Gastroesophageal sphincter (tissue), 4 donors: ENCODE measurements at regions not wholly inside any gene's neighbourhood (a gene's known extent, or its start where the extent isn't known, plus 50 kb on each side); places are given as distances from the start of the nearest gene placed in this dataset.
A peak's percentile ranks its signal among the peaks of the same experiment; 100 is the strongest.
"Not testable (repeated sequence)": the region's sequence is repeated elsewhere in the genome, so short reads cannot be mapped to it uniquely, and the experiment has no call there.

ENCODE experiments used
- ATAC-seq: fragments of 150-250 bp; one replicate; pipeline ENCODE4 v1.9.1; 2016; ENCODE audit warnings: mild to moderate bottlenecking, moderate library complexity
- H3K27ac ChIP-seq, 4 donors: fragments of 200-600 bp; sonication (generic) in 3 of 4; 1 replicate in 3 of 4; 2 replicates in 1 of 4; pipeline ENCODE4 v1.5.1; 2016 to 2019
- H3K27me3 ChIP-seq: fragments of 200-600 bp; sonication (generic); one replicate; pipeline ENCODE4 v1.5.1; 2019
- H3K36me3 ChIP-seq, 2 donors: fragments of 200-600 bp; sonication (generic); one replicate each; pipeline ENCODE4 v1.5.1; 2019; ENCODE audit warnings: control low read depth in 1 of 2
- H3K4me1 ChIP-seq, 3 donors: fragments of 200-600 bp; sonication (generic); 1 replicate in 2 of 3; 2 replicates in 1 of 3; pipeline ENCODE4 v1.5.1; 2016 to 2019; ENCODE audit warnings: control low read depth in 2 of 3
- H3K4me3 ChIP-seq, 2 donors: fragments of 200-600 bp; sonication (generic); one replicate each; pipeline ENCODE4 v1.5.1; 2019; ENCODE audit warnings: mild to moderate bottlenecking in 1 of 2, moderate library complexity in 1 of 2
- H3K9me3 ChIP-seq, 3 donors: fragments of 200-600 bp; sonication (generic); one replicate each; pipeline ENCODE4 v1.5.1; 2017 to 2019; ENCODE audit warnings: control low read depth in 2 of 3
- CTCF ChIP-seq, 4 experiments: fragments of 200-600 bp in 2 of 4; fragments of 450-650 bp in 2 of 4; sonication (generic) in 1 of 4; IDR thresholded peaks; one replicate each; pipeline ENCODE4 v1.5.1; 2017 to 2019; ENCODE audit warnings: antibody characterized with exemption in 4 of 4, mild to moderate bottlenecking in 2 of 4, moderate library complexity in 2 of 4
- EP300 ChIP-seq: sonication (generic); formaldehyde crosslinking; IDR thresholded peaks from one replicate; pipeline ENCODE4 v1.6.1; 2017; ENCODE audit warnings: antibody characterized with exemption, mild to moderate bottlenecking
- POLR2A ChIP-seq, 2 donors: fragments of 450-650 bp; IDR thresholded peaks; one replicate each; pipeline ENCODE4 v1.6.1; 2017; ENCODE audit warnings: antibody characterized with exemption in 2 of 2, mild to moderate bottlenecking in 2 of 2, moderate library complexity in 1 of 2
- POLR2AphosphoS5 ChIP-seq: sonication (generic); formaldehyde crosslinking; IDR thresholded peaks from one replicate; pipeline ENCODE4 v1.6.1; 2017; ENCODE audit warnings: antibody characterized with exemption
- WGBS, 2 donors: methylation state at CpG; one replicate each; pipeline ENCODE4 v1.1.5; 2018; ENCODE audit warnings: low coverage in 1 of 2; 5-methylcytosine and 5-hydroxymethylcytosine counted together

DNA sequence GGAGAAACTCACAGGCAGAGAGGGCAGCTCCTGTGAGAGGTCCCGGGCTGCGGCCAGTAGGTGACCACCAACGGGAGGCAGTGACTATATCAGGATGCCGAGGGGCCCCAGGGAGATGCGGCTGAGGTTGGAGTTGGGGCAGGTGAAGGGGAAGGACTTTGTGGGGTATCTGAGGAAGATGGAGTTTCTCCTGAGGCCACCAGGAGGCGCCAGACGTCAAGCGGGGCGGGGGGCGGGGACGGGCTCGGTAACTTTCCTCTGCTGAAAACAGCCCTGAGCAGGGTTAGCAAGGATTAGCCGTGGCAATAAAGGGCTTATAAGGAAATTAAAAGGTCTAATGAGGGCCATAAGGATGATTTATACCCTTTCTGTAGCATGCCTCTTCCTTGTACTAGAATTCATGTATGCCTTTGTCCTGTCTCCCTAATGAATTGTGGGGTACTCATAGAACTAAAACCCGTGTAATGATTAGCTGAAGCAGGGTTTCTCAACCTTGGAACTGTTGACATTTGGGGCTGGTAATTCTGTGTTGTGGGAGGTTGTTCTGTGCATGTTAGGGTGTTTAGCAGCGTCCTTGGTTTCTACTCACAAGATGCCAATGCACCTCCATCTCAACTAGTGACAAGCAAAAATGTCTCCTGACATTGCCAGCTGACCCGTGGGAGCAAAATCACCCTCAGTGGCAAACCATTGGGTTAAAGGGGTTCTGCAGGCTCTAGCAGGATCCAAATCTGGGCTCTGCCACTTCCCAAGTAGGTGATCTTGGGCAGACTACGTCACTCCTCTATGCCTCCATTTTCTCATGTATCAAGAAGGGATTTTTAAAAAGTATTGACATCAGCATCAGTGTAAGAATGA lies 74.8 kb upstream of the GRIN2A start:
- WGBS, 2 donors = 12 to 13% methylated on average over 9 to 11 of the region's 17 CpGs
- no peak for ATAC-seq
- TF ChIP-seq CTCF (IDR thresholded peaks at IDR 0.05) = peak in 3 of 4 experiments; percentile 49 to 78 (median 68)
- TF ChIP-seq POLR2AphosphoS5 = no peak

DNA sequence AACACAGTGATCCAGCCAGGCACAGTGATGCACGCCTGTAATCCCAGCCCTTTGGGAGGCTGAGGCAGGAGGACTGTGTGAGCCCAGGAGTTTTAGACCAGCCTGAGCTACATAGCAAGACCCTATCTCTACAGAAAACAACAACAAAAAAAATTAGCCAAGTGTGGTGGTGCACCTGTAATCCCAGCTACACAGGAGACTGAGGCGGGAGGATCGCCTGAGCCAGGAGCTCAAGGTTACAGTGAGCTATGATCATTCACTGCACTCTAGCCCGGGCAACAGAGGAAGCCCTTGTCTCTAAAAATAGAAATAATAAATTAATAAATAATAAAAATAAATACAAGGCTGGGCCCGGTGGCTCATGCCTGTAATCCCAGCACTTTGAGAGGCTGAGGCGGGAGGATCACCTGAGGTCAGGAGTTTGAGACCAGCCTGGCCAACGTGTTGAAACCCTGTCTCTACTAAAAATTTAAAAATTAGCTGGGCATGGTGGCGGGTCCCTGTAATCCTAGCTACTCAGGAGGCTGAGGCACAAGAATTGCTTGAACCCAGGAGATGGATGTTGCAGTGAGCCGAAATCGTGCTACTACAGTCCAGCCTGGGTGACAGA lies 75.5 kb upstream of the GRIN2A start:
- H3K4me1 ChIP-seq, H3K36me3 ChIP-seq, H3K4me3 ChIP-seq, H3K27ac ChIP-seq, H3K9me3 ChIP-seq, ATAC-seq: not testable (repeated sequence)
- peaks cover 56% of the 10 kb centered on the region for H3K27me3 ChIP-seq
- 77 to 85% methylated on average over 10 of the region's 10 CpGs for WGBS, 2 donors

More for the DNA sequence above, 74.8 kb upstream of the GRIN2A start:
- peaks cover 63% of the 10 kb centered on the region for H3K27me3 ChIP-seq
- no peaks in the 10 kb centered on the region for H3K9me3 ChIP-seq
- H3K4me1 ChIP-seq = no peaks in the 10 kb centered on the region
- H3K36me3 ChIP-seq = no peaks in the 10 kb centered on the region
- H3K4me3 ChIP-seq = no peak overlapping the region
- H3K27ac ChIP-seq = no peak overlapping the region

DNA sequence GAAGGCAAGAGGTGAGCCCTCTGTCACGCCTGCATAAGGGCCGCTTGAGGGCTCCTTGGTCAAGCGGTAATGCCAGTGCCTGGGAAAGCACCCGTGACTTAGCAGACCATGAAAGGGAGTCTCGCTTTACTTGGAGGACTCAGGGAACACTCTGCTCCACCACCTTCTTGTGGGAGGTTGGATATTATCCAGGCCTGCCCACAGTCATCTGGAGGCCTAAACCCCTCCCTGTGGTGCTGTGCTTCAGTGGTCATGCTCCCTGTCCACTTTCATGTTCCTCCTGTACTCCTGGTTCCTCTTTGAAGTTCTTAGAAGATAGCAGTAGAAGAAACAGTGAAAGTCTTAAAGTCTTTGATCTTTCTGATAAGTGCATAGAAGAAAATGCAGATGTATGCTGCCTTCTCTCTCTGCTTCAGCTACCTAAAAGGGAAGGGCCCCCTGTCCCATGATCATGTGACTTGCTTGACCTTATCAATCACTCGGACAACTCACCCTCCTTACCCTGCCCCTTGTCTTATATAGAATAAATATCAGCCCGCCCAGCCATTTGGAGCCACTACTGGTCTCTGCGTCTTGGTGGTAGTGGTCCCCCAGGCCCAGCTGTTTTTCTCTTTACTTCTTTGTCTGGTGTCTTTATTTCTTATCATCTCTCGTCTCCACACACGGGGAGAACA lies 76.8 kb upstream of the GRIN2A start:
- 64 to 76% methylated on average over 6 to 10 of the region's 10 CpGs for WGBS, 2 donors
- not testable (repeated sequence) for H3K36me3 ChIP-seq, ATAC-seq, H3K4me3 ChIP-seq, H3K27ac ChIP-seq, H3K4me1 ChIP-seq, H3K9me3 ChIP-seq
- peaks cover 44% of the 10 kb centered on the region for H3K27me3 ChIP-seq

DNA sequence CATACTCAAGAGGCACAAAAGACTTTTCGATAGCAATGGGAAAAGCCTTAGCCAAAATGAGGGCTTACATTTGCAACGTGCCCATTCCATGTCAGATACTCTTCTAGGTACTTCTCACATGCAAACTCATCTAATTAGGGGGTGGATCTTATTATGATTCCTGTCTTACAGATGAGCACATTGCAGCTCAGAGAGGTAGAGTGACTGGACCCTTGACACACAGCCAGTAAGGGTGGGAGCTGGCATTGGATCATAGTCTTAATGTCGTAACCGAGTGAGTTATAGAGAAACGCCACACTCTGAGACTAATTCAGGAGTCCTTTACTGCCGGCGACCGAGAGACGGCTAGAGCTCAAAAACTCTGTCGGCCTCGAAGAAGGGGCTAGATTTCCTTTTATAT lies 78.8 kb upstream of the GRIN2A start:
- 13 to 65% methylated on average over 2 to 11 of the region's 11 CpGs for WGBS, 2 donors
- no peaks in the 10 kb centered on the region for H3K4me1 ChIP-seq
- H3K4me3 ChIP-seq = no peak overlapping the region
- H3K9me3 ChIP-seq = no peaks in the 10 kb centered on the region
- TF ChIP-seq EP300 (no peak), POLR2AphosphoS5 (no peak), POLR2A (IDR thresholded peaks at IDR 0.05) (no peak), CTCF (IDR thresholded peaks at IDR 0.05) (no peak)
- H3K27ac ChIP-seq = no peak overlapping the region
- no peaks in the 10 kb centered on the region for H3K36me3 ChIP-seq
- ATAC-seq = no peak
- H3K27me3 ChIP-seq = peaks cover 36% of the 10 kb centered on the region

DNA sequence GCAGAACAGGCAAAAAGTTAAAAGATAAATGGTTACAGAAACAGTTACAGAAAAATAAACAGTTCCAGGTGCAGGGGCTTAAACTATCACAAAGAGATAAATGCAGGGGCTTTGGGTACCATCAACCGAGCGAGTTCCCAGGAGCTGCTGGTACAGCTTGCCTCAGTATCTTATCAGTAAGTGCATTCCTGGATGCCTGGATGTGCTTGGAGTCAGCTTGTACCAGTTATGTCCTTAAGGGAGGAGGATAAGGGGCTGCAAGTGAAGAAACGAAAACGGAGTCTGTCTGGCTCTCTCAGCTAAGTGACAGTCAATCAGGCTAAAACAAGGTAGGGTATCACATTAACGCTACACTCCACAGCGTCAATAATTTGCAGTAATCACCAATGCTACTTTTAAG lies 79.3 kb upstream of the GRIN2A start:
- 20 to 23% methylated on average over 6 of the region's 6 CpGs for WGBS, 2 donors
- not testable (repeated sequence) for ATAC-seq

GRCh38 chr16:10262377-10263132 lies 80.3 kb upstream of the GRIN2A start:
- no peak overlapping the region for H3K4me3 ChIP-seq
- no peaks in the 10 kb centered on the region for H3K36me3 ChIP-seq
- no peaks in the 10 kb centered on the region for H3K4me1 ChIP-seq
- H3K27ac ChIP-seq = no peak overlapping the region
- no peak for ATAC-seq
- H3K27me3 ChIP-seq = peaks cover 34% of the 10 kb centered on the region
- no peak for TF ChIP-seq POLR2AphosphoS5
- TF ChIP-seq EP300 = no peak
- no peak for TF ChIP-seq POLR2A (IDR thresholded peaks at IDR 0.05)
- TF ChIP-seq CTCF (IDR thresholded peaks at IDR 0.05) = no peak
- H3K9me3 ChIP-seq = no peaks in the 10 kb centered on the region
- 51 to 68% methylated on average over 2 to 4 of the region's 7 CpGs for WGBS, 2 donors

More for the DNA sequence above, 79.3 kb upstream of the GRIN2A start:
- H3K4me1 ChIP-seq, H3K36me3 ChIP-seq, H3K9me3 ChIP-seq, H3K27ac ChIP-seq, H3K4me3 ChIP-seq: not testable (repeated sequence)
- peaks cover 38% of the 10 kb centered on the region for H3K27me3 ChIP-seq
